IPS DF 6.9 (cell line): ENCODE measurements at regions not wholly inside any gene's neighbourhood (a gene's known extent, or its start where the extent isn't known, plus 50 kb on each side); places are given as distances from the start of the nearest gene placed in this dataset.

Source experiments
- DNase-seq: peaks from one replicate; pipeline ENCODE4 v3.0.0-alpha.2; 2013; ENCODE audit warnings: low read depth, low spot score
- H3K27ac ChIP-seq: one replicate; pipeline ENCODE4 v1.5.1; 2013; ENCODE audit warnings: low read length, control low read depth
- H3K27me3 ChIP-seq: 2 replicates; pipeline ENCODE4 v1.6.1; 2013; ENCODE audit warnings: mild to moderate bottlenecking, low read length; ENCODE audit not compliant: control insufficient read depth, insufficient read depth
- H3K36me3 ChIP-seq: 2 replicates; pipeline ENCODE4 v1.6.1; 2013; ENCODE audit warnings: low read length; ENCODE audit not compliant: control insufficient read depth, insufficient read depth
- H3K4me1 ChIP-seq: 2 replicates; pipeline ENCODE4 v1.6.1; 2013; ENCODE audit warnings: low read length; ENCODE audit not compliant: control insufficient read depth, insufficient read depth
- H3K4me3 ChIP-seq: 2 replicates; pipeline ENCODE4 v1.5.1; 2013; ENCODE audit warnings: mild to moderate bottlenecking, low read length
- H3K9me3 ChIP-seq: 2 replicates; pipeline ENCODE4 v1.6.1; 2013; ENCODE audit warnings: low read length, inconsistent platforms; ENCODE audit not compliant: control insufficient read depth, insufficient read depth
- WGBS: extraction: QIAGEN DNeasy Blood & Tissue Kit; methylation state at CpG from one replicate; pipeline ENCODE4 v1.1.7; 2013; ENCODE audit warnings: mixed read lengths, missing lambda C conversion rate; ENCODE audit not compliant: insufficient read length, insufficient coverage; 5-methylcytosine and 5-hydroxymethylcytosine counted together

DNA sequence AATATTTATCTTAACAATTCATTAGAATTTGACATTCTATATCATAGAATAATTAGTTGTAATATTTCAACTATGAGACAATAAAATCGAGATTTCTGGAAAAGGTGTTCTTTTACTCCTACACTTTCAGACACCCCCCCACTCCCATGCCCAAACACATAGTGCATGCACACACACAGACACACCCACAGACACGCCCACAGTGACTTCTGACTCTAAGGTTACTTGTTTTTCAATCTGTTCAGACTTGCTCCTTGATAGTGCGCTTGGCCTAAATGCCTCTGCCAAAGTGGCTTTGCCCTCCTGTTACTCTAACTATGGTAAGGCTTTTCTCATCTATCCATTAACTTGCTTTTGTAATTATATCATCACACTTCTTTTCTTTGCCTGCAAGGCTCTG is 144.0 kb upstream of the PPP1R3A start:
- no peaks in the 10 kb centered on the region for H3K4me1 ChIP-seq
- H3K27me3 ChIP-seq, result no peaks in the 10 kb centered on the region
- no peak overlapping the region for H3K27ac ChIP-seq
- no peaks in the 10 kb centered on the region for H3K9me3 ChIP-seq
- no CpG with 5 or more reads among the region's 3 CpGs for WGBS
- DNase-seq, result no peak
- H3K36me3 ChIP-seq, result no peaks in the 10 kb centered on the region
- no peak overlapping the region for H3K4me3 ChIP-seq

DNA sequence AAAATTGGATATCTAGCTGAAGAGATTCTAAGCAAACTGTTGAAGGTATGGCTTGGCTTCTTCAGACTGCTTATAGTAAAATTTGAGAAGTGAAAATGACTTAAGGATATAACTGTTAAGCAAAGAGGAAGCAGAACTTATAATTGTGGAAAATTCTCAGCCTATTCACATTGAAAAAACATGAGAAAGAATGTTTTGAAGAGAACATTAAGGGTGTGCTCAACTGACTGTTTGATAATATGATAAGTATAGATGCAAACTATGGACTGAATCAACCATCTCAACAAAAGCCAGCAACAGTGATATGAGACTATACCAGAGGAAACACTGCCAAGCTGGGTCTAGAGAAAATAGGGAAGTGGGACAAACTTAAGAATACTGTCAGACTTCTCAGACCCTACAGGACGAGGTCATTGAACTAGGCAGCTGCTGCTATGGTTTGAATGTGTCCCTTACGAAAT is 133.1 kb upstream of the PPP1R3A start:
- no peak overlapping the region for H3K27ac ChIP-seq
- no peaks in the 10 kb centered on the region for H3K4me1 ChIP-seq
- no CpG with 5 or more reads among the region's 2 CpGs for WGBS
- no peaks in the 10 kb centered on the region for H3K27me3 ChIP-seq
- no peaks in the 10 kb centered on the region for H3K9me3 ChIP-seq
- H3K36me3 ChIP-seq, result no peaks in the 10 kb centered on the region
- no peak for DNase-seq
- H3K4me3 ChIP-seq, result no peak overlapping the region

DNA sequence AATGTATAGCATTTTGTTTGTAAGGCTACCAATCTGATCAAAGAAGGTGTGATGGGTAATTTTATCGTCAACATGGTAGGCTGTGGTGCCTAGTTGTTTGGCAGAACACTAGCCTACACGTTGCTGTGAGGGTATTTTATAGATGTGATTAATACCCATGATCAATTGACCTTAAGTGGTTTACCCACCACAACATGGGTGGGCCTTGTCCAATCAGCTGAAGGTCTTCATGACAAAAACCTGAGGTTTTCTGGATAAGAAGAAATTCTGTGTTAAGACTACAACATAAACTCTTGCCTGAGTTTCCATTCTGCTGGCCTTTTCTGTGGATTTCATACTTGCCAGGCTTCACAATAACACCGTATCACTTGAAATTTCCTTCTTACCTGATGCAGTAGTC is 131.8 kb upstream of the PPP1R3A start:
- no peak for DNase-seq
- no CpG with 5 or more reads among the region's 3 CpGs for WGBS
- H3K27ac ChIP-seq, result no peak overlapping the region
- no peak overlapping the region for H3K4me3 ChIP-seq
- no peaks in the 10 kb centered on the region for H3K27me3 ChIP-seq
- H3K9me3 ChIP-seq, result no peaks in the 10 kb centered on the region
- H3K4me1 ChIP-seq, result no peaks in the 10 kb centered on the region
- H3K36me3 ChIP-seq, result no peaks in the 10 kb centered on the region

DNA sequence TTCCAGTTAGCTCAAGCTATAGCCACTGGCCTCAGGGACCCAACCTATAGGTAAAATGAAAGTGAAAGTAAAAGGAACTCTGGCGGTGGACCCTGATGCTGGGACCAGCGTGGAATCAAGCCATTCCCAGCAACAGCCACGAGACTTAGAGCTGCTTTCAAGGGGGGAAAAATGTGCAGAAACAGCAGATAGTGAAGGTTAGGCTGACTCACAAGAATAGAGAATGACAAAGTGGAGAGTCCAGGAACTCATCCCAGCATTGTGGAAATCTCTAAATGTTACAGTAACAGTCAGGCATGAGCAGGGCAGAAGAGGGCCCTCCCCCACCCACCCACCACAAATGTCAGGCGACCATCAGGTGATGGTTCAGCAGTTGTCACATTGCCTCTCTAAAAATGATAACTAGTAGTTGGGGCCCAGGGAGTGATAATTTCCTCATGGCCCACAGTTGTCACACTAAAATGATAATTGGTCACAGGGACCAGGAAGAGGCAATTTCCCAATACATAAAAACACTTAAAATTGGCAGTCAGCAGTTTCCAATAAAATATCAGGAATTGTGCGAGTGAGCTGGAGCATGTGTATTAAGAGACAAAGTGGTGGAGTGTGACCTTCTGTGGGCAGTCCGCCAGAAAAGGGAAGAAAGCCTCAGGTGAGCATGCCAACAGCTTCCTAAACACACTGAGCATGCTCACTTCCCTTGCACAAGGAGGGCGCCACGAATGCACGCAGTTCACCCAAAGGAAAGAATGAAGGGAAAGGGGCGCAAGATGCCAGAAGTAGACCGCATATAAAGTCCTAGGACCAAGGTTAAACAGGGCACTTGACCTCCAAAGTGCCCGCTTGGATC is 129.8 kb upstream of the PPP1R3A start:
- Histone ChIP-seq H3K36me3 (no peaks in the 10 kb centered on the region), H3K4me1 (no peaks in the 10 kb centered on the region), H3K27ac (no peak overlapping the region), H3K4me3 (no peak overlapping the region), H3K27me3 (no peaks in the 10 kb centered on the region), H3K9me3 (no peaks in the 10 kb centered on the region)
- WGBS, result no CpG with 5 or more reads among the region's 12 CpGs
- no peak for DNase-seq

DNA sequence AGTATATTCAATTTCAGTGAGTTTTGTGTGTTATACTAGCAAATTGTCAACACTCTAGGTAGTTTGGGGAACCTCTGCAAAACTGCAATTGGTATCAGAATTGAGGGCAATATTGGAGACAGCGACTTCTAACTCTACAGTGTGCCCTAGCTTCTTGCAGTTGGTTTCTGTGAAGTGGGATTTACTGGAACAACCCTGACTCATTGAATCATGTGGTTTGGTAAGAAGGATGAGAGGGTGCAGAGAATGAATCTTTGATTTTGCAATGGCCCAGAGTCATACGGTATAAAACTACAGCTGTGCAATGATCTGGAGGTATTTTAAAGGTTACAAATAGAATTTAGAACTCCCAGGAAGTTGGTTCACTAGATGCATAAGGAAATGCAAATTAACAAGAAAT is 129.1 kb upstream of the PPP1R3A start:
- no CpG with 5 or more reads among the region's 2 CpGs for WGBS
- Histone ChIP-seq H3K36me3 (no peaks in the 10 kb centered on the region), H3K27ac (no peak overlapping the region), H3K4me3 (no peak overlapping the region), H3K4me1 (no peaks in the 10 kb centered on the region), H3K27me3 (no peaks in the 10 kb centered on the region), H3K9me3 (no peaks in the 10 kb centered on the region)
- no peak for DNase-seq

DNA sequence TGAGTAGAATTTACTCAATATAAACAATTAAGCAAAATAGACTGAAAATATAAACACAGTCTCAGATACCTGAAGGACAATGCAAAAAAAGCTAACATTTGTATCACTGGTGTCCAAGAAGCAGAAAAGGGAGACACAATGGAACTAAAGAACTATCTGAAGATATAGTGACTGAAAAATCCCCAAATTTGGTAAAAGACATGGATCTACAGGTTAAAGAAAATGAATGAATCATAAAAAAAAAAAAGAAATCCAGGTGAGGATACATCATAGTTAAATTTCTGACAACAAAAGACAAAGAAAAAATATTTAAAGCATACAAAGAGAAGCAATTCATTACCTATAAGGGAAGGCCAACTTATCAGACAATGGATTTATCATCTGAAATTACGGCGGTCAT is 114.7 kb upstream of the PPP1R3A start:
- no peaks in the 10 kb centered on the region for H3K36me3 ChIP-seq
- no CpG with 5 or more reads among the region's 2 CpGs for WGBS
- H3K27ac ChIP-seq, result no peak overlapping the region
- H3K4me3 ChIP-seq, result no peak overlapping the region
- H3K9me3 ChIP-seq, result no peaks in the 10 kb centered on the region
- no peak for DNase-seq
- no peaks in the 10 kb centered on the region for H3K4me1 ChIP-seq
- H3K27me3 ChIP-seq, result no peaks in the 10 kb centered on the region

DNA sequence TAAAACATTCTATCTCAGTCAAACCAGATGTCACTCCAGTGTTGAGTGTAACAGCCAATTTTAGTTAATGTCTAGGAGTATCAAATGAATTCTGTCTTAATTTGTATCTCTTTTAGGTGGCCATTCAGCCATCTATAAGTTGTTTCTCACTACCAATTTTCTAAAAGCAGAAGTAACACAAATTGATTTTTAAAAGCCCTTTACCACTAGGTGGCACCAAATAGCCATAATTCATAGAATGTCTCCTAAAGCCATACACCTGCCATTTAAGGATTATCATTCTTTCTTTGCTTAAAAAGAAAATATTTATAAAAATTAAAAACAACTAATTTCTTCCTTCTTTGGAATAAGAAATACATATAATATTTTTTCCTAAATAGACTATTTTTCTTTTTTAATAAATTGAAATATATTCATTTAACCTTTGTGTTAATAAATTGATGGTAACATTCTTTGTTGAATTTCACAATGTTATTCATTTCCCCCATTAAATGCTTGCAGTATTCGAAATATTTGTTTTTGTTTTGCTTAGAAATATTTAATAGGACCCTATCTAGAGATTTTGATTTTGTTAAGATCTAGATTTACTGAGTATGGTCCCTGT is 107.8 kb upstream of the PPP1R3A start:
- peak; percentile 18 for DNase-seq
- no peaks in the 10 kb centered on the region for H3K36me3 ChIP-seq
- no CpG with 5 or more reads among the region's 1 CpG for WGBS
- H3K4me3 ChIP-seq, result no peak overlapping the region
- H3K9me3 ChIP-seq, result no peaks in the 10 kb centered on the region
- no peak overlapping the region for H3K27ac ChIP-seq
- no peaks in the 10 kb centered on the region for H3K27me3 ChIP-seq
- no peaks in the 10 kb centered on the region for H3K4me1 ChIP-seq

DNA sequence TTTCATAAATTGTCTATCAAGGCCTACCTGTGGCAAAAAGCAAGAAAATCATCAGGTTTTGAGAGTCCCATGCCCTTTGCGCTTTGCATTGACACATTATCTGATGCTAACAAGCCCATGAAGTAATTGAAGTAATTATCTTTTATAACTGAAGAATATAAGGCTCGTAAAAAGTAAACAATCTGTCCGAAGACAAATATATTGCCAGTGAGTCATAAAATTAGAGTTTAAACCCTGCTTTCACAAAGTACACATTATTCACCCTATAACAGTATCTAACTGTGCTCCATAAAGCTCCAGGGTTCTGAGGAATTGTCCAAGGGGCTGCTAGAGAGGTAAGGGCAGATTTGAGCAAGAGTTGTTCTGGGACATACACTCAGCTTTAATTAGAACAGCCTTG is 102.3 kb upstream of the PPP1R3A start:
- WGBS, result no CpG with 5 or more reads among the region's 3 CpGs
- DNase-seq, result no peak

DNA sequence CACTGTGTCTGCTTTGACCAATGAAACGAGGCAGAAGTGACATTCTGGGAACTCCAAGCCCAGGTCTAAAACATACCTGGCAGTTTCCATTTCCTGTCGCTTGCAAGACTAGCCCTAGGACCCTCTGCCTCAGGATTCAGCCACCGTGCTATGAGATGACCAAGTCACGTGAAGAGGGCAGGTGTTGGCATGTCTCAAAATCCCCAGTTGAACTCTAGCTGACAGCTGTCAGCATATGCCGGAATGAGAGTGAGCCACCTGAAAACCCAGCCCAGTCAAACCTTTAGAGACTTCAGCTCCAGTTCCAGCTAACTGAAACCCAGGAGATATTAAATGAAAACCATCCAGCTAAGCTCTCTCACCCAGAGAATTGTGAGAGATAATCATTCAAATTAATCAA is 89.9 kb upstream of the PPP1R3A start:
- Histone ChIP-seq H3K4me3 (no peak overlapping the region), H3K27ac (no peak overlapping the region), H3K4me1 (no peaks in the 10 kb centered on the region), H3K27me3 (no peaks in the 10 kb centered on the region), H3K36me3 (no peaks in the 10 kb centered on the region), H3K9me3 (no peaks in the 10 kb centered on the region)
- no peak for DNase-seq
- WGBS, result no CpG with 5 or more reads among the region's 5 CpGs

More for the DNA sequence above, 102.3 kb upstream of the PPP1R3A start:
- H3K27ac ChIP-seq, result no peak overlapping the region
- no peaks in the 10 kb centered on the region for H3K4me1 ChIP-seq
- H3K9me3 ChIP-seq, result no peaks in the 10 kb centered on the region
- no peak overlapping the region for H3K4me3 ChIP-seq
- no peaks in the 10 kb centered on the region for H3K36me3 ChIP-seq
- no peaks in the 10 kb centered on the region for H3K27me3 ChIP-seq

DNA sequence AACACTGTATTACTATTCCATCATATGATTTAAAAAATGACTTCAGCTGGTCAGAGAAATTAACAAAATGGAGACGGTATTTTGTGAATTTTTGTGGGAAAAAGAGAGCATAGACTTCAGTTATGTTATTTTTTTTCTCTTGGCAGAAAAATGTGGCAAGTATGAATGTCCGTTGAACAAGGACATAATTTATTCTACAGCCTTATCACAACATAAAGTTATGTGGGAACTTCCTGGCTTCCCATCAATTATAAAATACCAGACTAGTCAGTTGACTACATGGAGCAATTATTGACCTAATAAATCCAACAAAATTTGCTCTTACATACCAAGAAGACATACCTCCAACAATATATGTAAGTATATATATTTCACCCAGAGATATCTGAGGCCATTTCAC is 88.6 kb upstream of the PPP1R3A start:
- H3K27me3 ChIP-seq, result no peaks in the 10 kb centered on the region
- no peak overlapping the region for H3K4me3 ChIP-seq
- H3K4me1 ChIP-seq, result no peaks in the 10 kb centered on the region
- no peaks in the 10 kb centered on the region for H3K9me3 ChIP-seq
- WGBS, result 100% methylated on average over 1 of the region's 2 CpGs
- no peaks in the 10 kb centered on the region for H3K36me3 ChIP-seq
- no peak overlapping the region for H3K27ac ChIP-seq
- no peak for DNase-seq

DNA sequence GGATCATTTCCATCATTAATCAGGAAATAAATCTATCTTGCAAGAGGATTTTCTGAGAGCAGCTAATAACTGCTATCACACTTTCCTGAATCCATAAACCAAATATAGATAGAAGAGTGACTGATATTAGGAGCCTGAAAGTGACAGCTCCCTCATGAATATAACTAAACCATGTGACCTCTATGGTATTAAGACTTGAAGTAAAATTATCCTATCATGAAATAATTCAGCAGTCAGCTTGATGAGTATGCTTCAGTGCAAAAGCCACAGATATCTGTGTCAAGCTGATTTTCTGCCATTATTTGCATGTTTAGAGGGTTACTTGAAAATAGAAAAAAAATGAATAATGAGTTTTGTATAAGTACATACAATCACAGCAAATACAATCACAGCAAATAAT is 80.1 kb upstream of the PPP1R3A start:
- no peaks in the 10 kb centered on the region for H3K9me3 ChIP-seq

More for the DNA sequence above, 80.1 kb upstream of the PPP1R3A start:
- Histone ChIP-seq H3K27me3 (no peaks in the 10 kb centered on the region), H3K36me3 (no peaks in the 10 kb centered on the region), H3K4me3 (no peak overlapping the region), H3K4me1 (no peaks in the 10 kb centered on the region), H3K27ac (no peak overlapping the region)
- no peak for DNase-seq
